NCI-H1105 treated with DMSO at 0.1 percent for 48 hours (cell line): ENCODE measurements at regions not wholly inside any gene's neighbourhood (a gene's known extent, or its start where the extent isn't known, plus 50 kb on each side); places are given as distances from the start of the nearest gene placed in this dataset.
"Not testable (repeated sequence)": the region's sequence is repeated elsewhere in the genome, so short reads cannot be mapped to it uniquely, and the experiment has no call there.

ENCODE experiments used
- DNase-seq: peaks from one replicate; lab custom pipeline; 2025; lab: John Stamatoyannopoulos, UW

GRCh38 chr9:96156171-96156974, 145.6 kb downstream of the HSD17B3 start:
- DNase-seq = no peak

DNA sequence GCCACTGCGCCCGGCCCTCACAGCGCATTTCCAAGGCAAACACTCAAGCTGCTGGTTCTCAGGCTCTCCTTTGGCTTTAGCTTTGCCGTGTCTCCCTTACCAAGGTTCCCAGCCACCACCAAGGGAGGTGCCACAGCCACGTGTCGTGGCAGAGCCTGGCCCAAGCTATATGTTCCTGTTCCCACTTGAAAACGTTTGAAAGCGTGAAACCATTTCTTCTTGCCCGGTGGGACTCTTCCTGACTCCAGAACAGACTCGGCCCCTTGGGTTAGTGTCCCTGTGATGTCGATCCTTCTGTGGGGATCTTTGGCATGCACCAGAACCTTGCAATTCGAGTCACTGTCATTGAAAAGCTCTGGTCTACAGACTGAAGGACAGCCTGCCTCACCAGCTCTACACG, 147.9 kb downstream of the HSD17B3 start:
- no peak for DNase-seq

- DNase-seq = no peak
These were observed 149.4 kb downstream of the HSD17B3 start for GRCh38 chr9:96152550-96152949.

DNA sequence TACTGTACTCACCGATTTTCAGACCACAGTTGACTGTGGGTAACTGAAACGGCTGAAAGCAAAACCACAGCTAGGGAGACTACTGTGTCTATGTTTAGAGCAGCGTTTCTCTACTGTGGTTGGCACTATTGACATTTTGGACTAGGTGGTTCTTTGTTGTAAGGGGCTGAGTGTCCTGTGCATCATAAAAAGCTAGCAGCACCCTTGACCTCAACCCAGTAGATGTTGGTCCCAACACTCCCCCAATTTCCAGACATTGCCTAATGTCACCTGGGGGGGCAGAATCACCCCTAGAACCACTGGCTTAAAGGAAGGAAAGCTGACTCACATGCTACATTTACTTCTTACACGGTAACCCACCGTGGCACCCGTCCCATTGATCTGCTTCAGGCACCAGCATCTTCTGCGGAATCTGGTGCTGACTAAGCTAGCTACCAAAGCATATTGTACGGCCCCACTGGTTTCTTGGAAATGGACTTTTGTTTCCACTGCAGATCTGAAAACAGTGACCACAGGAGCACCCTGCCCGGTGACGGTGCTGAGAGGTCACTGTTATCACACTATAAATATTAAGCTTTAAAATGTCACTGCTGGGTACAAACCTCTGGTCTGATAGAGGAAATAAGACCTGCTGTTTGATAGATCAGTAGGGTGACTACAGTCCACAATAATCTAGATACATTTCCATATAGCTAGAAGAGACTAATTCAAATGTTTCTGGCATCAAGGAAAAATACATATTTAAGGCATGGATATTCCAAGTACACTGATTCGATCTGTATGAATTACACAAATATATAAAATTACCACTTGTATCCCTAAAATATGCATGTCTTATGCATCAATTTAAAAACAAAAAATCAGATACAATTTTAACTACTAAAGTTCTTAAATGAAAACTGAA, 151.4 kb downstream of the HSD17B3 start:
- DNase-seq = no peak

- DNase-seq = no peak
These were observed 152.3 kb downstream of the HSD17B3 start for GRCh38 chr9:96149533-96150280.

- peak; percentile 60 for DNase-seq
These were observed 153.1 kb downstream of the HSD17B3 start for GRCh38 chr9:96148634-96149532.

- DNase-seq = not testable (repeated sequence)
These were observed 154.9 kb downstream of the HSD17B3 start for GRCh38 chr9:96147029-96147428.

- DNase-seq = no peak
These were observed 160.3 kb downstream of the HSD17B3 start for GRCh38 chr9:96141666-96142065.

DNA sequence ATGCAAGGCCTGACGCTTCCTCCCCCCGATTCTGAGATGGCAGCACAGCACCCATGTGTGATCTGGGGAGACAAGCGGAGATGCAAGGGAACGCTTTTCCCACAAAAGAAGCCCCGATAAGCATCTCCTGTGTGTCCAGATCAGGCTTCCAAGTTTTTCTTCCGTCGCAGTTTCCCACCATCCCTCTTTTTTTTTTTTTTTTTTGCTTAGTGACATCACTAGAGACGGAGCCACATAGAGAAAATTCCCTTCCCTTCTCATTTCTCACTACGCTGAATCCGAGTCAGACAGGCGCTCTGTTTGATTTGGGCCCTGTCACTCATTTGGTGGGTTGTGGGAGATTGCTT, 160.9 kb downstream of the HSD17B3 start:
- DNase-seq = no peak

GRCh38 chr9:96140296-96141127, 161.5 kb downstream of the HSD17B3 start:
- DNase-seq = no peak

GRCh38 chr9:96139592-96140295, 162.2 kb downstream of the HSD17B3 start:
- DNase-seq = peak; percentile 88

GRCh38 chr9:96138616-96139015, 163.4 kb downstream of the HSD17B3 start:
- DNase-seq = no peak

- no peak for DNase-seq
These were observed 164.1 kb downstream of the HSD17B3 start for GRCh38 chr9:96137671-96138429.

- no peak for DNase-seq
These were observed 164.8 kb downstream of the HSD17B3 start for GRCh38 chr9:96136992-96137670.

GRCh38 chr9:96135753-96136290, 166.2 kb downstream of the HSD17B3 start:
- DNase-seq = no peak

DNA sequence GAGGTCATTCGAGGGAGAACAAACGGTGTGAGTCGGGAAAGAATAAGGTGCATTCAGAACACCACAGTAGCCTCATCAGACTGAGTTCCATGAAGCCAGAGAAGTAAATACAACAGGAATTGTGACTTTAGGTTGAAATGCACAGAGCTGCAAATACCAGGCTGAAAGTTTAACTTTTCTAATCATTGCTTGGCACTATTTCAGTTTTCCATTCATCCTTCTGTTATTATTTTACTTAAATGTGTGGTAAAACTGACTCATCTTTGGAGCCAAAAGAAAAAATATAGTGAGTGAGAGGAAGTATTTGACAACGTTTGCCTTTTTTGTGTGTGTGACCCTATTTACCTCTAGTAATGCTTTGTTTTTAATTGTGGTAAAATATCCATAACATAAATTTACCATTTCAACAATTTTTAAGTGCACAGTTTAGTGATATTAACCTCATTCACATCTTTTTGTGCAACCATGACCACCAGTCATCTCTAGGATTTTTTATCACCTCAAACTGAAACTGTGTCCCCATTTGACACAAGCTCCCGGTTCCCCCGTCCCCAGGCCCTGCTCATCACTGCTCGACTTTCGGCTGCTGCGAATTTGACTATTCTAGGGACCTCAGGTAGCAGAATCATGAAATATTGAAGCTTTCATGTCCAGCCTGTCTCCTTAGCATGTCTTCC, 166.8 kb downstream of the HSD17B3 start:
- DNase-seq = no peak

DNA sequence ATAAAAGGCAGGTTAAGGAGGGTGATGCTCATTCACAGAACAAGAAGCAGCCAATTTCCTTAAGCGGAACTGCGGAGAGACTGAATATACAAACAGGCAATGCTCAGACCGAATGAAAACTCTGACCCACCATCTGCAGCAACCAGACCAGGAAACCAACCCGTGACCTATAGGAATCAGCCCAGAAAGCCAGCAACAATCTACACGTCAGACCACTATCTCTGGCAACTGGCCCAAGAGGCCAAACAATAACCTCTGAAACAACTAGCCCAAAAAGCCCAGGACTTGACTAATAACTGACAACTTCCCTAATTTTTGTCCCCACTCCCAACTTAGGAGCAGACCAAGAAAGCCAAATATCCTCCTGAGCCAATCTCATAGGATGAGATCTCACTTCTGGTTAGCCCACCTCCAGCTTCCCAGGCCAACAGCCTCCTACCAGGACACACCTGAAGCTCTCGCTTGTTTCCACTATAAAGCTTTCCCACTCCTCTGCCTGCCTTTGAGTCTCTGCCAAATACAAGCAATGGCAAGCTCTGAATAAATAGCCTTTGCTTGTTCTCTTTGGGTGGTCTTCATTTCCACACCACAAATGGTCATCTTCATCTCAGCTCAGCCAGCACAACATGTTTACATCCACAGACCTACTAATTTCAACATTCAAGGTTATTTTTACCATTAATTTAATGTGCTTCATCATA, 168.5 kb downstream of the HSD17B3 start:
- no peak for DNase-seq
